ENCODE measurements at regions not wholly inside any gene's neighbourhood (a gene's known extent, or its start where the extent isn't known, plus 50 kb on each side); places are given as distances from the start of the nearest gene placed in this dataset.
"Not testable (repeated sequence)": the region's sequence is repeated elsewhere in the genome, so short reads cannot be mapped to it uniquely, and the experiment has no call there.

- no peaks in the 10 kb centered on the region for H3K36me3 Mint-ChIP-seq (ENCODE audit: low read depth)
- peaks cover 5% of the 10 kb centered on the region for H3K27me3 Mint-ChIP-seq (ENCODE audit: low read depth)
- no peak overlapping the region for H3K4me3 Mint-ChIP-seq
- H3K9me3 Mint-ChIP-seq, result peaks cover 24% of the 10 kb centered on the region
- no peak overlapping the region for H3K27ac Mint-ChIP-seq
- TF ChIP-seq CTCF (IDR thresholded peaks at IDR 0.05; ENCODE audit: unreplicated experiment in 3 of 3), result no peak
- no peaks in the 10 kb centered on the region for H3K4me1 Mint-ChIP-seq
Observed at GRCh38 chr11:11722861-11723260, 101.1 kb upstream of the GALNT18 start.

GRCh38 chr11:11722246-11722645 lies 100.4 kb upstream of the GALNT18 start:
- no peak overlapping the region for H3K27ac Mint-ChIP-seq
- H3K36me3 Mint-ChIP-seq (ENCODE audit: low read depth), result no peaks in the 10 kb centered on the region
- peaks cover 5% of the 10 kb centered on the region for H3K27me3 Mint-ChIP-seq (ENCODE audit: low read depth)
- peaks cover 27% of the 10 kb centered on the region for H3K9me3 Mint-ChIP-seq
- no peak for TF ChIP-seq CTCF (IDR thresholded peaks at IDR 0.05; ENCODE audit: unreplicated experiment in 3 of 3)
- no peaks in the 10 kb centered on the region for H3K4me1 Mint-ChIP-seq
- no peak overlapping the region for H3K4me3 Mint-ChIP-seq

- no peak for TF ChIP-seq CTCF (IDR thresholded peaks at IDR 0.05; ENCODE audit: unreplicated experiment in 3 of 3)
- Mint-ChIP-seq H3K36me3 (ENCODE audit: low read depth) (no peaks in the 10 kb centered on the region), H3K27me3 (ENCODE audit: low read depth) (peaks cover 5% of the 10 kb centered on the region), H3K4me3 (no peak overlapping the region), H3K27ac (no peak overlapping the region), H3K9me3 (peaks cover 43% of the 10 kb centered on the region), H3K4me1 (no peaks in the 10 kb centered on the region)
Observed at GRCh38 chr11:11718511-11718910, 96.7 kb upstream of the GALNT18 start.

GRCh38 chr11:11717064-11717725 lies 95.4 kb upstream of the GALNT18 start:
- TF ChIP-seq CTCF (IDR thresholded peaks at IDR 0.05; ENCODE audit: unreplicated experiment in 3 of 3), result no peak
- Mint-ChIP-seq H3K36me3 (ENCODE audit: low read depth) (no peaks in the 10 kb centered on the region), H3K4me3 (no peak overlapping the region), H3K27me3 (ENCODE audit: low read depth) (no peaks in the 10 kb centered on the region), H3K9me3 (peaks cover 40% of the 10 kb centered on the region), H3K27ac (no peak overlapping the region), H3K4me1 (no peaks in the 10 kb centered on the region)

GRCh38 chr11:11715075-11715474 lies 93.3 kb upstream of the GALNT18 start:
- not testable (repeated sequence) for H3K36me3 Mint-ChIP-seq (ENCODE audit: low read depth); H3K4me3 Mint-ChIP-seq; H3K27ac Mint-ChIP-seq; H3K27me3 Mint-ChIP-seq (ENCODE audit: low read depth); H3K4me1 Mint-ChIP-seq
- peaks cover 27% of the 10 kb centered on the region for H3K9me3 Mint-ChIP-seq

GRCh38 chr11:11710556-11710955 lies 88.8 kb upstream of the GALNT18 start:
- H3K27ac Mint-ChIP-seq, result no peak overlapping the region
- no peak for TF ChIP-seq CTCF (IDR thresholded peaks at IDR 0.05; ENCODE audit: unreplicated experiment in 3 of 3)
- H3K4me1 Mint-ChIP-seq, result no peaks in the 10 kb centered on the region
- no peaks in the 10 kb centered on the region for H3K36me3 Mint-ChIP-seq (ENCODE audit: low read depth)
- H3K9me3 Mint-ChIP-seq, result peaks cover 7% of the 10 kb centered on the region
- peaks cover 16% of the 10 kb centered on the region for H3K27me3 Mint-ChIP-seq (ENCODE audit: low read depth)
- H3K4me3 Mint-ChIP-seq, result no peak overlapping the region

Measured in nephron (organoid).